Panc1 (cell line): ENCODE measurements at regions not wholly inside any gene's neighbourhood (a gene's known extent, or its start where the extent isn't known, plus 50 kb on each side); places are given as distances from the start of the nearest gene placed in this dataset.

Experiments used
- ATAC-seq: fragments of 200-7000 bp; cut with Tn5 transposase; 2 replicates; pipeline ENCODE4 v1.9.1; 2020; ENCODE audit warnings: mild to moderate bottlenecking, moderate library complexity
- BruUV-seq: library from RNA; stranded (reverse); fragments of 400-500 nt; replicated peaks from 2 replicates; lab custom pipeline; 2021; lab: Mats Ljungman, UMichigan
- CTCF ChIA-PET: fragments of 300-600 bp; sonication (Branson Sonifier 250); formaldehyde crosslinking; loops from one replicate; lab custom pipeline; 2022; ENCODE audit warnings: antibody characterized with exemption; lab: Charles Lee
- POLR2A ChIA-PET: fragments of 300-600 bp; sonication (Branson Sonifier 250); formaldehyde crosslinking; loops from one replicate; lab custom pipeline; 2022; ENCODE audit warnings: antibody characterized with exemption; lab: Charles Lee
- DNase-seq: peaks from one replicate; pipeline ENCODE4 v3.0.0-alpha.2; 2010; ENCODE audit warnings: low read depth, low spot score
- H3K27ac ChIP-seq: 2 replicates; pipeline ENCODE4 v1.5.1; 2011; ENCODE audit warnings: mild to moderate bottlenecking, low read length, inconsistent platforms
- H3K27me3 ChIP-seq: fragments of 200-500 bp; sonication (Bioruptor generic); 2 replicates; pipeline ENCODE4 v1.6.0; 2014; ENCODE audit warnings: low read length, inconsistent platforms; ENCODE audit not compliant: control insufficient read depth, insufficient read depth
- H3K36me3 ChIP-seq: fragments of 200-500 bp; sonication (Bioruptor generic); 2 replicates; pipeline ENCODE4 v1.5.1; 2014; ENCODE audit warnings: inconsistent platforms, mild to moderate bottlenecking, low read length, moderate library complexity; ENCODE audit not compliant: control insufficient read depth, insufficient read depth
- H3K4me1 ChIP-seq: 2 replicates; pipeline ENCODE4 v1.5.1; 2011; ENCODE audit warnings: inconsistent platforms, mild to moderate bottlenecking, low read length, moderate library complexity; ENCODE audit not compliant: control insufficient read depth, insufficient read depth
- H3K4me3 ChIP-seq, 2 experiments: 2 replicates each; pipeline ENCODE4 v1.5.1; 2011 to 2012; ENCODE audit warnings: low read depth in 2 of 2, low read length in 2 of 2, mild to moderate bottlenecking in 2 of 2, inconsistent platforms in 1 of 2, moderate library complexity in 1 of 2
- H3K9me3 ChIP-seq: fragments of 200-500 bp; sonication (Bioruptor generic); 2 replicates; pipeline ENCODE4 v1.5.1; 2014; ENCODE audit warnings: low read depth, mild to moderate bottlenecking, inconsistent platforms, low read length, moderate library complexity; ENCODE audit not compliant: control insufficient read depth, insufficient read depth
- POLR2AphosphoS5 ChIP-seq: IDR thresholded peaks from 2 replicates; pipeline ENCODE4 v1.6.1; 2012; ENCODE audit warnings: mild to moderate bottlenecking, low read depth, low read length, moderate library complexity
- SIN3A ChIP-seq: IDR thresholded peaks from 2 replicates; pipeline ENCODE4 v1.6.1; 2012; ENCODE audit warnings: low read depth, mild to moderate bottlenecking, low read length, moderate library complexity, borderline replicate concordance; ENCODE audit not compliant: insufficient read depth
- TCF7L2 ChIP-seq: IDR thresholded peaks from 2 replicates; pipeline ENCODE4 v1.6.1; 2011; ENCODE audit warnings: mild to moderate bottlenecking, low read depth, low read length, inconsistent platforms
- in situ Hi-C: cut with HindIII; loops from 2 replicates; pipeline ENCODE4 v1.10.0; 2016; ENCODE audit warnings: low sequenced_read_pairs, low pct_unique_long_range_greater_than_20kb
- intact Hi-C: fragments of 100-400 bp; cut with micrococcal nuclease; formaldehyde crosslinking; loops from one replicate; pipeline ENCODE4 v1.10.0; 2022; ENCODE audit not compliant: unreplicated experiment
- TF ChIP-seq, protein P1 (sequence below): fragments of 450-650 bp; IDR thresholded peaks from 2 replicates; pipeline ENCODE4 v1.5.1; 2017; ENCODE audit warnings: mild to moderate bottlenecking
- TF ChIP-seq, protein P2 (sequence below), 2 experiments: IDR thresholded peaks; 2 replicates each; pipeline ENCODE4 v1.6.1; 2011 to 2012; ENCODE audit warnings: low read depth in 2 of 2, control low read depth in 1 of 2, low read length in 1 of 2, mild to moderate bottlenecking in 1 of 2, moderate library complexity in 1 of 2; ENCODE audit not compliant: insufficient read depth in 1 of 2

DNA sequence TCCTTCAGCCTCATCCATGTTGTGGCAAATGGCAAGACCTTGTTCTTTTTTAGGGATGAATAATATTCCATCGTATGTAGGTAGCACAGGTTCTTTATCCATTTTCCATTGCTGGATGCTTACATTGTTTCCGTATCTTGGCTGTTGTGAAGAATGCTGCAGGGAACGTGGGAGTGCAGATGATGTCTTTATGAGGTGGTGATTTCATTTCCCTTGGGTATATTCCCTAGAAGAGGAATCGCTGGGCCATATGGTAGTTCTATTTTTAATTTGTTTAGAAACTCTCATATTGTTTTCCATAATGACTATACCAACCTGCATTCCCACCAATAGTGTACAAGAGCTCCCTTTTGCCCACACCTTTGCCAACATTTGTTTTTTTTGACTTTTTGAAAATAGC is 186.3 kb upstream of the TMTC4 start:
- POLR2A ChIA-PET = no interaction called here
- Histone ChIP-seq H3K27me3 (no peaks in the 10 kb centered on the region; the same call in 1 of the 2 replicates), H3K9me3 (no peaks in the 10 kb centered on the region), H3K4me1 (no peaks in the 10 kb centered on the region), H3K36me3 (no peaks in the 10 kb centered on the region), H3K4me3 (no peak overlapping the region), H3K27ac (no peak overlapping the region)
- TF ChIP-seq, protein P1, sequence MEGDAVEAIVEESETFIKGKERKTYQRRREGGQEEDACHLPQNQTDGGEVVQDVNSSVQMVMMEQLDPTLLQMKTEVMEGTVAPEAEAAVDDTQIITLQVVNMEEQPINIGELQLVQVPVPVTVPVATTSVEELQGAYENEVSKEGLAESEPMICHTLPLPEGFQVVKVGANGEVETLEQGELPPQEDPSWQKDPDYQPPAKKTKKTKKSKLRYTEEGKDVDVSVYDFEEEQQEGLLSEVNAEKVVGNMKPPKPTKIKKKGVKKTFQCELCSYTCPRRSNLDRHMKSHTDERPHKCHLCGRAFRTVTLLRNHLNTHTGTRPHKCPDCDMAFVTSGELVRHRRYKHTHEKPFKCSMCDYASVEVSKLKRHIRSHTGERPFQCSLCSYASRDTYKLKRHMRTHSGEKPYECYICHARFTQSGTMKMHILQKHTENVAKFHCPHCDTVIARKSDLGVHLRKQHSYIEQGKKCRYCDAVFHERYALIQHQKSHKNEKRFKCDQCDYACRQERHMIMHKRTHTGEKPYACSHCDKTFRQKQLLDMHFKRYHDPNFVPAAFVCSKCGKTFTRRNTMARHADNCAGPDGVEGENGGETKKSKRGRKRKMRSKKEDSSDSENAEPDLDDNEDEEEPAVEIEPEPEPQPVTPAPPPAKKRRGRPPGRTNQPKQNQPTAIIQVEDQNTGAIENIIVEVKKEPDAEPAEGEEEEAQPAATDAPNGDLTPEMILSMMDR = no peak
- TF ChIP-seq SIN3A (no peak), POLR2AphosphoS5 (no peak), TCF7L2 (no peak)
- TF ChIP-seq, protein P2, sequence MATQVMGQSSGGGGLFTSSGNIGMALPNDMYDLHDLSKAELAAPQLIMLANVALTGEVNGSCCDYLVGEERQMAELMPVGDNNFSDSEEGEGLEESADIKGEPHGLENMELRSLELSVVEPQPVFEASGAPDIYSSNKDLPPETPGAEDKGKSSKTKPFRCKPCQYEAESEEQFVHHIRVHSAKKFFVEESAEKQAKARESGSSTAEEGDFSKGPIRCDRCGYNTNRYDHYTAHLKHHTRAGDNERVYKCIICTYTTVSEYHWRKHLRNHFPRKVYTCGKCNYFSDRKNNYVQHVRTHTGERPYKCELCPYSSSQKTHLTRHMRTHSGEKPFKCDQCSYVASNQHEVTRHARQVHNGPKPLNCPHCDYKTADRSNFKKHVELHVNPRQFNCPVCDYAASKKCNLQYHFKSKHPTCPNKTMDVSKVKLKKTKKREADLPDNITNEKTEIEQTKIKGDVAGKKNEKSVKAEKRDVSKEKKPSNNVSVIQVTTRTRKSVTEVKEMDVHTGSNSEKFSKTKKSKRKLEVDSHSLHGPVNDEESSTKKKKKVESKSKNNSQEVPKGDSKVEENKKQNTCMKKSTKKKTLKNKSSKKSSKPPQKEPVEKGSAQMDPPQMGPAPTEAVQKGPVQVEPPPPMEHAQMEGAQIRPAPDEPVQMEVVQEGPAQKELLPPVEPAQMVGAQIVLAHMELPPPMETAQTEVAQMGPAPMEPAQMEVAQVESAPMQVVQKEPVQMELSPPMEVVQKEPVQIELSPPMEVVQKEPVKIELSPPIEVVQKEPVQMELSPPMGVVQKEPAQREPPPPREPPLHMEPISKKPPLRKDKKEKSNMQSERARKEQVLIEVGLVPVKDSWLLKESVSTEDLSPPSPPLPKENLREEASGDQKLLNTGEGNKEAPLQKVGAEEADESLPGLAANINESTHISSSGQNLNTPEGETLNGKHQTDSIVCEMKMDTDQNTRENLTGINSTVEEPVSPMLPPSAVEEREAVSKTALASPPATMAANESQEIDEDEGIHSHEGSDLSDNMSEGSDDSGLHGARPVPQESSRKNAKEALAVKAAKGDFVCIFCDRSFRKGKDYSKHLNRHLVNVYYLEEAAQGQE (IDR thresholded peaks at IDR 0.05; ENCODE audit: insufficient read depth in 1 of 2, low read depth in 2 of 2, low read length in 1 of 2) = no peak
- in situ Hi-C loops = no loop called here
- no peak for ATAC-seq
- intact Hi-C loops = no loop called here
- no peak for DNase-seq
- no TSS peak for BruUV-seq
- CTCF ChIA-PET = no interaction called here

DNA sequence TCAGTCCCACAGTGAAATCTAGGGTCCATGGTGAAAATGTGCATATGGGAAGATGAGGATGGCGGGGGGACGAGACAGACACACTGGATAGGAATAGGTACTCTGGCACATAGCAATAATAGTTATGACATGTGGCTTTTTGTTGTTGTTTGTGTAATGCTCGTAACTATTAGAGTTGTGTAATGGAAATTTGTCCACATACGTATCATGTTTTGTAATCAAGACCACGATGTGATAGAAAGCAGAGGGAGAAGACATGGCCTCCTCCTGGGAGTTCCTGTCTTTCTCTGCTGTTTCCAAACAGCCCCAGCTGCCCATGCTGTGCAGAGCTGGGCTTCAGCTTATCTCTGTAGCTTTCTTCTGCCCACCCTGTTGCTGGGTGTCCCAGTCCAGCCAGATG is 185.3 kb upstream of the TMTC4 start:
- TF ChIP-seq, protein P2 (IDR thresholded peaks at IDR 0.05; ENCODE audit: insufficient read depth in 1 of 2, low read depth in 2 of 2, low read length in 1 of 2) = no peak
- TF ChIP-seq, protein P1 = no peak
- TF ChIP-seq TCF7L2 (no peak), SIN3A (no peak), POLR2AphosphoS5 (no peak)
- H3K4me1 ChIP-seq = no peaks in the 10 kb centered on the region
- ChIA-PET CTCF (no interaction called here), POLR2A (no interaction called here)
- H3K27ac ChIP-seq = no peak overlapping the region
- ATAC-seq (no peak), DNase-seq (no peak)
- intact Hi-C loops (no loop called here), in situ Hi-C loops (no loop called here)
- H3K4me3 ChIP-seq = no peak overlapping the region
- H3K36me3 ChIP-seq = no peaks in the 10 kb centered on the region
- H3K27me3 ChIP-seq = no peaks in the 10 kb centered on the region; the same call in 1 of the 2 replicates
- no peaks in the 10 kb centered on the region for H3K9me3 ChIP-seq
- no TSS peak for BruUV-seq
